ENCODE measurements at regions not wholly inside any gene's neighbourhood (a gene's known extent, or its start where the extent isn't known, plus 50 kb on each side); places are given as distances from the start of the nearest gene placed in this dataset.
"Not testable (repeated sequence)": the region's sequence is repeated elsewhere in the genome, so short reads cannot be mapped to it uniquely, and the experiment has no call there.

DNA sequence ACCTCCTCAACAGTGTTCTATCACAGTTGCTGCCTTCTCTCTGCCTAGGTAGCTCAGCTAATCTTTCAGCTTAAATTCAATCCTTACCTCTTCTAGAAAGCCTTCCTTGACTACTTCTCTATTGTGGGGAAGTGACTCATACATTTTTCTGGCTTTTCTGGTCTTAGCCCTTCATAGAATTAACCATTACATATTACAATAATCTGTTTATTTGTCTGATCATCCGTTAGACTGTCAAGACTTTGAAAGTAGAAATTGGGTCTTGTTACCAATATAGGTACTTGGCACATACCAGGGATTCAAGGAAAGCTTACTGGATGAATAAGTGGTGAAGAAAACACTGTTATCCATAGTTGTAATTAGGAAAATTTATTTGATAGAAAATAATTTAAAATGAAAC, 89.6 kb downstream of the FANCF start:
- no CpG with 5 or more reads among the region's 1 CpG for WGBS (ENCODE audit: insufficient coverage)
- Histone ChIP-seq H3K79me2 (ENCODE audit: control insufficient read depth, insufficient read depth, low read length) (no peaks in the 10 kb centered on the region), H3K9ac (ENCODE audit: low read length) (no peak overlapping the region), H3K4me3 (ENCODE audit: control extremely low read depth in 1 of 5, extremely low read depth in 1 of 5, insufficient read depth in 1 of 5, low read depth in 2 of 5, low read length in 4 of 5) (no peak overlapping the region), H4K20me1 (ENCODE audit: control insufficient read depth, insufficient read depth, low read length, poor library complexity, severe bottlenecking) (no peaks in the 10 kb centered on the region), H3K27me3 (replicated peaks in 1 of 4; ENCODE audit: control extremely low read depth in 1 of 4, control insufficient read depth in 3 of 4, insufficient read depth in 4 of 4, low read length in 3 of 4) (no peaks in the 10 kb centered on the region), H3K9me3 (ENCODE audit: control extremely low read depth in 1 of 3, control insufficient read depth in 2 of 3, insufficient read depth in 1 of 3, low read length in 2 of 3) (no peaks in the 10 kb centered on the region), H3K4me2 (replicated peaks; ENCODE audit: low read depth, low read length, poor library complexity, severe bottlenecking) (no peak overlapping the region), H3K4me1 (ENCODE audit: control insufficient read depth in 2 of 2, insufficient read depth in 2 of 2, low read length in 2 of 2) (no peaks in the 10 kb centered on the region), H3K27ac (ENCODE audit: low read length in 2 of 2) (no peak overlapping the region), H3K36me3 (replicated peaks in 1 of 2; ENCODE audit: control extremely low read depth in 1 of 2, control insufficient read depth in 1 of 2, extremely low read depth in 1 of 2, insufficient read depth in 2 of 2, low read length in 1 of 2) (no peaks in the 10 kb centered on the region), H2AFZ (ENCODE audit: insufficient read depth, low read depth, low read length, poor library complexity, severe bottlenecking) (no peak overlapping the region)
- intact Hi-C loops (cut with micrococcal nuclease): no loop called here
- H3K27ac Mint-ChIP-seq: no peak overlapping the region
- H3K9me3 Mint-ChIP-seq (ENCODE audit: insufficient read depth): no peaks in the 10 kb centered on the region
- TF ChIP-seq, protein P1, sequence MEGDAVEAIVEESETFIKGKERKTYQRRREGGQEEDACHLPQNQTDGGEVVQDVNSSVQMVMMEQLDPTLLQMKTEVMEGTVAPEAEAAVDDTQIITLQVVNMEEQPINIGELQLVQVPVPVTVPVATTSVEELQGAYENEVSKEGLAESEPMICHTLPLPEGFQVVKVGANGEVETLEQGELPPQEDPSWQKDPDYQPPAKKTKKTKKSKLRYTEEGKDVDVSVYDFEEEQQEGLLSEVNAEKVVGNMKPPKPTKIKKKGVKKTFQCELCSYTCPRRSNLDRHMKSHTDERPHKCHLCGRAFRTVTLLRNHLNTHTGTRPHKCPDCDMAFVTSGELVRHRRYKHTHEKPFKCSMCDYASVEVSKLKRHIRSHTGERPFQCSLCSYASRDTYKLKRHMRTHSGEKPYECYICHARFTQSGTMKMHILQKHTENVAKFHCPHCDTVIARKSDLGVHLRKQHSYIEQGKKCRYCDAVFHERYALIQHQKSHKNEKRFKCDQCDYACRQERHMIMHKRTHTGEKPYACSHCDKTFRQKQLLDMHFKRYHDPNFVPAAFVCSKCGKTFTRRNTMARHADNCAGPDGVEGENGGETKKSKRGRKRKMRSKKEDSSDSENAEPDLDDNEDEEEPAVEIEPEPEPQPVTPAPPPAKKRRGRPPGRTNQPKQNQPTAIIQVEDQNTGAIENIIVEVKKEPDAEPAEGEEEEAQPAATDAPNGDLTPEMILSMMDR (IDR thresholded peaks at IDR 0.05): no peak
- no peak for TF ChIP-seq EZH2 (IDR thresholded peaks at IDR 0.05; ENCODE audit: borderline replicate concordance, insufficient read depth, low read depth, low read length, poor library complexity, severe bottlenecking)
- POLR2A ChIA-PET: no interaction called here
- H3K27me3 Mint-ChIP-seq: peaks cover 3% of the 10 kb centered on the region
- ATAC-seq (ENCODE audit: low read depth): no peak
- no peaks in the 10 kb centered on the region for H3K4me1 Mint-ChIP-seq
- no peak for DNase-seq
- CTCF ChIA-PET: no interaction called here
- no peak overlapping the region for H3K4me3 Mint-ChIP-seq

DNA sequence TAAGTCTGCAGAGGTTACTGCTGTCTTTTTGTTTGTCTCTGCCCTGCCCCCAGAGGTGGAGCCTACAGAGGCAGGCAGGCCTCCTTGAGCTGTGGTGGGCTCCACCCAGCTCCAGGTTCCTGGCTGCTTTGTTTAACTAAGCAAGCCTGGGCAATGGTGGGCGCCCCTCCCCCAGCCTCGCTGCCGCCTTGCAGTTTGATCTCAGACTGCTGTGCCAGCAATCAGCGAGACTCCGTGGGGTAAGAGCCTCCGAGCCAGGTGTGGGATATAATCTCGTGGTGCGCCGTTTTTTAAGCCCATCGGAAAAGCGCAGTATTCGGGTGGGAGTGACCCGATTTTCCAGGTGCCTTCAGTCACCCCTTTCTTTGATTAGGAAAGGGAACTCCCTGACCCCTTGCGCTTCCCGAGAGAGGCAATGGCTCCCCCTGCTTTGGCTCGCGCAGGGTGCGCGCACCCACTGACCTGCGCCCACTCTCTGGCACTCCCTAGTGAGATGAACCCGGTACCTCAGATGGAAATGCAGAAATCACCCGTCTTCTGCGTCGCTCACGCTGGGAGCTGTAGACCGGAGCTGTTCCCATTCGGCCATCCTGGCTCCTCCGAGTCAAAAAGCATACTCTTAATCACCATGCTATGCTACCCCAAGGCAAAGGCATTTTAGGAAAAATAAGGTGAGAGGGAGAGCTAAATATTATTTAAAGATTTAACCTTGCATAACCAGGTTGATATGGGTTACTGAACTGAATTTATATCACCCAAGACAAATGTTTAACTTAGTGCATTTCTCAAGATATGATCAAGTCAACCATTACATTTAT, 96.8 kb downstream of the FANCF start:
- H3K27me3 Mint-ChIP-seq; H3K27ac ChIP-seq (ENCODE audit: low read length in 2 of 2); H3K27me3 ChIP-seq (replicated peaks in 1 of 4; ENCODE audit: control extremely low read depth in 1 of 4, control insufficient read depth in 3 of 4, insufficient read depth in 4 of 4, low read length in 3 of 4); H3K4me3 Mint-ChIP-seq; intact Hi-C loops (cut with micrococcal nuclease); H3K9ac ChIP-seq (ENCODE audit: low read length); H3K4me3 ChIP-seq (ENCODE audit: control extremely low read depth in 1 of 5, extremely low read depth in 1 of 5, insufficient read depth in 1 of 5, low read depth in 2 of 5, low read length in 4 of 5); CTCF ChIA-PET; H2AFZ ChIP-seq (ENCODE audit: insufficient read depth, low read depth, low read length, poor library complexity, severe bottlenecking); H3K27ac Mint-ChIP-seq; H3K4me1 ChIP-seq (ENCODE audit: control insufficient read depth in 2 of 2, insufficient read depth in 2 of 2, low read length in 2 of 2); H3K4me1 Mint-ChIP-seq; ATAC-seq (ENCODE audit: low read depth); DNase-seq; H3K9me3 ChIP-seq (ENCODE audit: control extremely low read depth in 1 of 3, control insufficient read depth in 2 of 3, insufficient read depth in 1 of 3, low read length in 2 of 3); H3K36me3 ChIP-seq (replicated peaks in 1 of 2; ENCODE audit: control extremely low read depth in 1 of 2, control insufficient read depth in 1 of 2, extremely low read depth in 1 of 2, insufficient read depth in 2 of 2, low read length in 1 of 2); POLR2A ChIA-PET; H3K4me2 ChIP-seq (replicated peaks; ENCODE audit: low read depth, low read length, poor library complexity, severe bottlenecking); H3K9me3 Mint-ChIP-seq (ENCODE audit: insufficient read depth); H3K79me2 ChIP-seq (ENCODE audit: control insufficient read depth, insufficient read depth, low read length); H4K20me1 ChIP-seq (ENCODE audit: control insufficient read depth, insufficient read depth, low read length, poor library complexity, severe bottlenecking): not testable (repeated sequence)
- WGBS (ENCODE audit: insufficient coverage): 82% methylated on average over 11 of the region's 28 CpGs

All from B cell (primary cell).